Breast epithelium (tissue), 3 donors: ENCODE measurements at regions not wholly inside any gene's neighbourhood (a gene's known extent, or its start where the extent isn't known, plus 50 kb on each side); places are given as distances from the start of the nearest gene placed in this dataset.

Source experiments
- POLR2A ChIP-seq: fragments of 450-650 bp; IDR thresholded peaks from one replicate; pipeline ENCODE4 v1.6.1; 2016; ENCODE audit warnings: antibody characterized with exemption, mild to moderate bottlenecking, moderate library complexity
- POLR2AphosphoS5 ChIP-seq, 3 donors: sonication (generic); formaldehyde crosslinking; IDR thresholded peaks; one replicate each; pipeline ENCODE4 v1.6.1; 2017; ENCODE audit warnings: antibody characterized with exemption in 3 of 3
- TF ChIP-seq, protein P1 (sequence below), 3 donors: fragments of 450-650 bp; IDR thresholded peaks; one replicate each; pipeline ENCODE4 v1.5.1; 2016 to 2017; ENCODE audit warnings: antibody characterized with exemption in 3 of 3, mild to moderate bottlenecking in 3 of 3, moderate library complexity in 3 of 3

DNA sequence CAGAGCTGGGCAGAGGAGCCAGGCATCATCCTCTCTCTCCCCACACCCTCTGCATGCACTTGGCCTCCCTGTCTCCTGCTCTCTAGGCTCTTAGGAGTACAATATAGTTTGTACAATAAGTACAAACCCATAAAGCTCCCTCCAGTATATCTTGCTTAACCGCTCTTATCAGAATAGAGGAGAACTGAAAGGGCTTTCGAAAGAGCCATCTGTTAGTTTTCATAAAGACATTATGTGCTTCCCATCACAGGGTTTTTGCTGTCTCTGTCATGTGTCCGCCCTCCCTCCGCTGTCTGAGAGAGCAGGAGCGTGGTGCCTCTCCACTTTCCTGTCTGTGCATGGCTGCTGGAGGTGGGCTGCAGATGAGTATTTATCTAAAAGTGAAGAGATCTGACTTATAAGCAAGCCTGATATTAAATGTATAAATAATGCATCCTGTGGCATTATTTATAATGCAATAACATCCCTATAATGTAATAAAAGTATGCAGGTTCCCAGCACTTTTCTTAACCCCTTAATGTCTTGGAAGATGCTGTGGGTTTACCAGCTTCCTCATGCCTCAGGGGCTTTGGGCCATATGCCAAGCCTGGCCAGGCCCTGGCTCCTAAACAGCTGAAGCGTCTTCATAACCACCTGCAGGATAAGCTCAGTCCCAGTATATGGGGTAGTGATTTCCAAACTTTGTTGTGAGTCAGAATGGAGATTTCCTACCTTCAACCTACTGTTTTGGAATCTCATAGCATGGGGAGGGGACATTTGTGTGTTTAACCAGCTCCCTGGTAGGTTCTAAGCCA, 297.1 kb downstream of the DHX35 start:
- TF ChIP-seq, protein P1, sequence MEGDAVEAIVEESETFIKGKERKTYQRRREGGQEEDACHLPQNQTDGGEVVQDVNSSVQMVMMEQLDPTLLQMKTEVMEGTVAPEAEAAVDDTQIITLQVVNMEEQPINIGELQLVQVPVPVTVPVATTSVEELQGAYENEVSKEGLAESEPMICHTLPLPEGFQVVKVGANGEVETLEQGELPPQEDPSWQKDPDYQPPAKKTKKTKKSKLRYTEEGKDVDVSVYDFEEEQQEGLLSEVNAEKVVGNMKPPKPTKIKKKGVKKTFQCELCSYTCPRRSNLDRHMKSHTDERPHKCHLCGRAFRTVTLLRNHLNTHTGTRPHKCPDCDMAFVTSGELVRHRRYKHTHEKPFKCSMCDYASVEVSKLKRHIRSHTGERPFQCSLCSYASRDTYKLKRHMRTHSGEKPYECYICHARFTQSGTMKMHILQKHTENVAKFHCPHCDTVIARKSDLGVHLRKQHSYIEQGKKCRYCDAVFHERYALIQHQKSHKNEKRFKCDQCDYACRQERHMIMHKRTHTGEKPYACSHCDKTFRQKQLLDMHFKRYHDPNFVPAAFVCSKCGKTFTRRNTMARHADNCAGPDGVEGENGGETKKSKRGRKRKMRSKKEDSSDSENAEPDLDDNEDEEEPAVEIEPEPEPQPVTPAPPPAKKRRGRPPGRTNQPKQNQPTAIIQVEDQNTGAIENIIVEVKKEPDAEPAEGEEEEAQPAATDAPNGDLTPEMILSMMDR (IDR thresholded peaks at IDR 0.05) = no peak
- TF ChIP-seq POLR2AphosphoS5 (IDR thresholded peaks at IDR 0.05) (no peak), POLR2A (no peak)
